Lung microvascular endothelial cell (primary cell): ENCODE measurements at regions not wholly inside any gene's neighbourhood (a gene's known extent, or its start where the extent isn't known, plus 50 kb on each side); places are given as distances from the start of the nearest gene placed in this dataset.
"Not testable (repeated sequence)": the region's sequence is repeated elsewhere in the genome, so short reads cannot be mapped to it uniquely, and the experiment has no call there.

Experiments used
- DNase-seq, 2 donors: peaks; one replicate each; pipeline versions ENCODE4 v3.0.0 to v3.0.0-alpha.2; 2010; ENCODE audit warnings: low read depth in 2 of 2

- DNase-seq: no peak
Measured at GRCh38 chr1:14345946-14346550, 252.4 kb upstream of the KAZN start.

GRCh38 chr1:14347186-14347585 is 251.3 kb upstream of the KAZN start:
- DNase-seq: no peak

GRCh38 chr1:14347776-14348175 is 250.7 kb upstream of the KAZN start:
- no peak for DNase-seq

- DNase-seq: no peak
Measured at GRCh38 chr1:14350197-14350596, 248.3 kb upstream of the KAZN start.

GRCh38 chr1:14352897-14353296 is 245.6 kb upstream of the KAZN start:
- no peak for DNase-seq

- not testable (repeated sequence) for DNase-seq
Measured at GRCh38 chr1:14361005-14361404, 237.5 kb upstream of the KAZN start.

- no peak for DNase-seq
Measured at GRCh38 chr1:14362331-14362730, 236.2 kb upstream of the KAZN start.

GRCh38 chr1:14363036-14363590 is 235.4 kb upstream of the KAZN start:
- DNase-seq: no peak

GRCh38 chr1:14363707-14364413 is 234.6 kb upstream of the KAZN start:
- no peak for DNase-seq

- no peak for DNase-seq
Measured at GRCh38 chr1:14365301-14365988, 233.0 kb upstream of the KAZN start.

- no peak for DNase-seq
Measured at GRCh38 chr1:14366091-14367018, 232.1 kb upstream of the KAZN start.

GRCh38 chr1:14367451-14367850 is 231.0 kb upstream of the KAZN start:
- no peak for DNase-seq

GRCh38 chr1:14369526-14370213 is 228.8 kb upstream of the KAZN start:
- no peak for DNase-seq

GRCh38 chr1:14371771-14372497 is 226.6 kb upstream of the KAZN start:
- DNase-seq: no peak

GRCh38 chr1:14372526-14372925 is 226.0 kb upstream of the KAZN start:
- DNase-seq: no peak

- no peak for DNase-seq
Measured at GRCh38 chr1:14373081-14373758, 225.3 kb upstream of the KAZN start.

GRCh38 chr1:14375226-14375625 is 223.3 kb upstream of the KAZN start:
- DNase-seq: no peak

- DNase-seq: no peak
Measured at GRCh38 chr1:14377386-14377785, 221.1 kb upstream of the KAZN start.

- DNase-seq: no peak
Measured at GRCh38 chr1:14380408-14380807, 218.1 kb upstream of the KAZN start.

GRCh38 chr1:14390816-14391215 is 207.7 kb upstream of the KAZN start:
- no peak for DNase-seq
